GM19397 (cell line): ENCODE measurements at regions not wholly inside any gene's neighbourhood (a gene's known extent, or its start where the extent isn't known, plus 50 kb on each side); places are given as distances from the start of the nearest gene placed in this dataset.

Experiments
- ATAC-seq: cut with Tn5 transposase; IDR thresholded peaks from one replicate; pipeline ENCODE4 v1.9.1; 2021; ENCODE audit warnings: mild to moderate bottlenecking, moderate library complexity; ENCODE audit not compliant: unreplicated experiment

- no peak for ATAC-seq
These were observed 776.0 kb downstream of the DACH1 start for GRCh38 chr13:71090990-71091389.

- ATAC-seq = no peak
These were observed 777.9 kb downstream of the DACH1 start for GRCh38 chr13:71089056-71089455.

- no peak for ATAC-seq
These were observed 779.6 kb downstream of the DACH1 start for GRCh38 chr13:71087432-71087831.

GRCh38 chr13:71087006-71087405 is 780.0 kb downstream of the DACH1 start:
- no peak for ATAC-seq

- ATAC-seq = no peak
These were observed 784.4 kb downstream of the DACH1 start for GRCh38 chr13:71082631-71083030.

GRCh38 chr13:71079638-71080037 is 787.4 kb downstream of the DACH1 start:
- ATAC-seq = no peak

- no peak for ATAC-seq
These were observed 799.0 kb downstream of the DACH1 start for GRCh38 chr13:71068041-71068440.

- ATAC-seq = no peak
These were observed 799.7 kb downstream of the DACH1 start for GRCh38 chr13:71067165-71067815.

- no peak for ATAC-seq
These were observed 810.4 kb downstream of the DACH1 start for GRCh38 chr13:71056581-71056980.

- ATAC-seq = no peak
These were observed 811.4 kb downstream of the DACH1 start for GRCh38 chr13:71055644-71056043.

- ATAC-seq = no peak
These were observed 812.0 kb downstream of the DACH1 start for GRCh38 chr13:71055047-71055446.

- ATAC-seq = peak; percentile 59
These were observed 812.6 kb downstream of the DACH1 start for GRCh38 chr13:71054358-71054757.

GRCh38 chr13:71051573-71051972 is 815.4 kb downstream of the DACH1 start:
- no peak for ATAC-seq

- no peak for ATAC-seq
These were observed 820.5 kb downstream of the DACH1 start for GRCh38 chr13:71046360-71047079.

- ATAC-seq = no peak
These were observed 821.9 kb downstream of the DACH1 start for GRCh38 chr13:71045101-71045500.

- no peak for ATAC-seq
These were observed 827.6 kb downstream of the DACH1 start for GRCh38 chr13:71039440-71039839.

GRCh38 chr13:71034018-71034417 is 833.0 kb downstream of the DACH1 start:
- ATAC-seq = no peak

GRCh38 chr13:71033026-71033425 is 834.0 kb downstream of the DACH1 start:
- no peak for ATAC-seq

- no peak for ATAC-seq
These were observed 836.2 kb downstream of the DACH1 start for GRCh38 chr13:71030784-71031183.

- no peak for ATAC-seq
These were observed 838.1 kb downstream of the DACH1 start for GRCh38 chr13:71028884-71029283.

- no peak for ATAC-seq
These were observed 845.1 kb downstream of the DACH1 start for GRCh38 chr13:71021825-71022422.

GRCh38 chr13:71018995-71019394 is 848.0 kb downstream of the DACH1 start:
- no peak for ATAC-seq
